ENCODE measurements at regions not wholly inside any gene's neighbourhood (a gene's known extent, or its start where the extent isn't known, plus 50 kb on each side); places are given as distances from the start of the nearest gene placed in this dataset.

- FAIRE-seq (no peak), DNase-seq (ENCODE audit: low read depth, low spot score) (no peak)
- dilution Hi-C loops (cut with MboI; ENCODE audit: extremely low pct_ligation_motif_present, low sequenced_read_pairs) (no loop called here), intact Hi-C loops (cut with micrococcal nuclease) (loop anchor here (10.0 kb wide), 1 partner anchor 58 kb away; no protein-coding TSS in a partner anchor)
- Histone ChIP-seq H3K27ac (ENCODE audit: insufficient read depth, low read depth, low read length) (no peak overlapping the region), H2AFZ (ENCODE audit: low read depth, low read length) (no peak overlapping the region), H3K9me3 (replicated peaks; ENCODE audit: control insufficient read depth, insufficient read depth, low read length) (no peaks in the 10 kb centered on the region), H3K9ac (replicated peaks; ENCODE audit: extremely low read depth, insufficient read depth, low read length) (no peak overlapping the region), H3K4me3 (replicated peaks in 1 of 3; ENCODE audit: insufficient read depth in 1 of 3, low read depth in 1 of 3, low read length in 3 of 3) (no peak overlapping the region), H3K27me3 (ENCODE audit: control insufficient read depth in 2 of 2, insufficient read depth in 2 of 2, low read length in 2 of 2) (no peaks in the 10 kb centered on the region), H3K9me1 (replicated peaks; ENCODE audit: control insufficient read depth, extremely low read depth, insufficient read depth, low read length) (no peaks in the 10 kb centered on the region), H3K36me3 (ENCODE audit: control insufficient read depth in 2 of 2, extremely low read depth in 1 of 2, insufficient read depth in 2 of 2, low read length in 2 of 2) (no peaks in the 10 kb centered on the region), H3K4me1 (ENCODE audit: control insufficient read depth, extremely low read depth, insufficient read depth, low read length) (peaks cover 2% of the 10 kb centered on the region), H3K4me2 (ENCODE audit: insufficient read depth, low read length) (no peak overlapping the region), H3K79me2 (ENCODE audit: control insufficient read depth, insufficient read depth, low read length) (no peaks in the 10 kb centered on the region), H4K20me1 (replicated peaks; ENCODE audit: control insufficient read depth, extremely low read depth, insufficient read depth, low read length) (no peaks in the 10 kb centered on the region)
- POLR2A ChIA-PET, result no interaction called here
- TF ChIP-seq GATA2 (IDR thresholded peaks at IDR 0.05; ENCODE audit: insufficient read depth, insufficient read length, low read depth, low read length), result no peak
- no peak for TF ChIP-seq POLR2AphosphoS5 (IDR thresholded peaks at IDR 0.05; ENCODE audit: insufficient read depth, low read depth, low read length)
- TF ChIP-seq EZH2 (IDR thresholded peaks at IDR 0.05; ENCODE audit: borderline replicate concordance, low read depth, low read length, severe bottlenecking), result no peak
- TF ChIP-seq MAX (IDR thresholded peaks at IDR 0.05; ENCODE audit: insufficient read depth, insufficient read length), result no peak
- no peak for TF ChIP-seq POLR2A (IDR thresholded peaks at IDR 0.05; ENCODE audit: low read depth, low read length)
- no peak for TF ChIP-seq CTCF (IDR thresholded peaks at IDR 0.05; ENCODE audit: extremely low read depth in 1 of 2, insufficient read depth in 1 of 2, low read depth in 1 of 2, low read length in 2 of 2)
- no peak for TF ChIP-seq FOS (IDR thresholded peaks at IDR 0.05; ENCODE audit: borderline replicate concordance, insufficient read depth, low read length)
- no peak for TF ChIP-seq MYC (IDR thresholded peaks at IDR 0.05; ENCODE audit: low read depth, low read length)
- TF ChIP-seq JUN (IDR thresholded peaks at IDR 0.05; ENCODE audit: borderline replicate concordance, insufficient read depth, insufficient read length, low read depth), result no peak
- no TSS peak for BruUV-seq (replicated peaks)
- CTCF ChIA-PET, result interaction anchor here (1.1 kb wide), 1 partner anchor 165 kb away, joined by 3 read pairs; no protein-coding TSS in a partner anchor
These were observed 164.5 kb upstream of the S1PR3 start for GRCh38 chr9:88826771-88827181.

All from endothelial cell of umbilical vein (primary cell).